A549 (cell line): ENCODE measurements at regions not wholly inside any gene's neighbourhood (a gene's known extent, or its start where the extent isn't known, plus 50 kb on each side); places are given as distances from the start of the nearest gene placed in this dataset.

Source experiments
- CTCF ChIP-seq: fragments of >200 bp; sonication (Bioruptor Twin); formaldehyde crosslinking; IDR thresholded peaks from 3 replicates; pipeline ENCODE4 v1.5.1; 2016
- MAFK ChIP-seq: fragments of 450-650 bp; IDR thresholded peaks from 2 replicates; pipeline ENCODE4 v1.6.1; 2014; ENCODE audit not compliant: partially characterized antibody
- POLR2A ChIP-seq: IDR thresholded peaks from 2 replicates; pipeline ENCODE4 v1.6.1; 2012; ENCODE audit warnings: mild to moderate bottlenecking, low read length
- REST ChIP-seq: fragments of 200-600 bp; sonication (generic); IDR thresholded peaks from 2 replicates; pipeline ENCODE4 v1.6.1; 2016; ENCODE audit warnings: antibody characterized with exemption, mild to moderate bottlenecking, moderate library complexity
- SREBF2 ChIP-seq: fragments of 450-650 bp; IDR thresholded peaks from 2 replicates; pipeline ENCODE4 v1.6.1; 2014; ENCODE audit warnings: mild to moderate bottlenecking, moderate library complexity
- ZNF302 ChIP-seq: fragments of 250-450 bp; sonication (Bioruptor Pico); IDR thresholded peaks from 2 replicates; pipeline ENCODE4 v1.9.0; 2021; ENCODE audit warnings: inconsistent platforms, mild to moderate bottlenecking, moderate library complexity

GRCh38 chrX:54866609-54867008 is 54.0 kb upstream of the TRO start:
- TF ChIP-seq REST, result no peak
- TF ChIP-seq ZNF302 (CRISPR knock-in tag), result no peak
- no peak for TF ChIP-seq CTCF
- peak; percentile 83 for TF ChIP-seq MAFK
- TF ChIP-seq POLR2A, result no peak
- no peak for TF ChIP-seq SREBF2
